ENCODE measurements at regions not wholly inside any gene's neighbourhood (a gene's known extent, or its start where the extent isn't known, plus 50 kb on each side); places are given as distances from the start of the nearest gene placed in this dataset.

GRCh38 chr2:83602753-83603152 lies 856.3 kb downstream of the SUCLG1 start:
- no peak for TF ChIP-seq XRCC4 (IDR thresholded peaks at IDR 0.05; ENCODE audit: extremely low read depth, insufficient read depth, insufficient read length)
- TF ChIP-seq ASH1L (IDR thresholded peaks at IDR 0.05; ENCODE audit: borderline replicate concordance, low read depth, partially characterized antibody), result no peak
- no peak for TF ChIP-seq ZFP36 (IDR thresholded peaks at IDR 0.05; ENCODE audit: low read depth, low read length, partially characterized antibody)
- TF ChIP-seq CEBPG (CRISPR knock-in tag; IDR thresholded peaks at IDR 0.05), result no peak
- TF ChIP-seq CEBPG (tag; conservative IDR thresholded peaks at IDR 0.05 in 1 of 2, IDR thresholded peaks at IDR 0.05 in 1 of 2), result no peak
- TF ChIP-seq, protein P1, sequence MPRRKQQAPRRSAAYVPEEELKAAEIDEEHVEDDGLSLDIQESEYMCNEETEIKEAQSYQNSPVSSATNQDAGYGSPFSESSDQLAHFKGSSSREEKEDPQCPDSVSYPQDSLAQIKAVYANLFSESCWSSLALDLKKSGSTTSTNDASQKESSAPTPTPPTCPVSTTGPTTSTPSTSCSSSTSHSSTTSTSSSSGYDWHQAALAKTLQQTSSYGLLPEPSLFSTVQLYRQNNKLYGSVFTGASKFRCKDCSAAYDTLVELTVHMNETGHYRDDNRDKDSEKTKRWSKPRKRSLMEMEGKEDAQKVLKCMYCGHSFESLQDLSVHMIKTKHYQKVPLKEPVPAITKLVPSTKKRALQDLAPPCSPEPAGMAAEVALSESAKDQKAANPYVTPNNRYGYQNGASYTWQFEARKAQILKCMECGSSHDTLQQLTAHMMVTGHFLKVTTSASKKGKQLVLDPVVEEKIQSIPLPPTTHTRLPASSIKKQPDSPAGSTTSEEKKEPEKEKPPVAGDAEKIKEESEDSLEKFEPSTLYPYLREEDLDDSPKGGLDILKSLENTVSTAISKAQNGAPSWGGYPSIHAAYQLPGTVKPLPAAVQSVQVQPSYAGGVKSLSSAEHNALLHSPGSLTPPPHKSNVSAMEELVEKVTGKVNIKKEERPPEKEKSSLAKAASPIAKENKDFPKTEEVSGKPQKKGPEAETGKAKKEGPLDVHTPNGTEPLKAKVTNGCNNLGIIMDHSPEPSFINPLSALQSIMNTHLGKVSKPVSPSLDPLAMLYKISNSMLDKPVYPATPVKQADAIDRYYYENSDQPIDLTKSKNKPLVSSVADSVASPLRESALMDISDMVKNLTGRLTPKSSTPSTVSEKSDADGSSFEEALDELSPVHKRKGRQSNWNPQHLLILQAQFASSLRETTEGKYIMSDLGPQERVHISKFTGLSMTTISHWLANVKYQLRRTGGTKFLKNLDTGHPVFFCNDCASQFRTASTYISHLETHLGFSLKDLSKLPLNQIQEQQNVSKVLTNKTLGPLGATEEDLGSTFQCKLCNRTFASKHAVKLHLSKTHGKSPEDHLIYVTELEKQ (CRISPR knock-in tag; IDR thresholded peaks at IDR 0.05), result no peak
- TF ChIP-seq U2AF2 (optimal IDR thresholded peaks at IDR 0.05; ENCODE audit: low read depth, low read length), result no peak
- TF ChIP-seq KLF1 (tag; IDR thresholded peaks at IDR 0.05), result no peak
